AG04449 (cell line): ENCODE measurements at regions not wholly inside any gene's neighbourhood (a gene's known extent, or its start where the extent isn't known, plus 50 kb on each side); places are given as distances from the start of the nearest gene placed in this dataset.

ENCODE experiments used
- CTCF ChIA-PET: fragments of 350-600 bp; formaldehyde crosslinking; extraction: SDS; loops from one replicate; lab custom pipeline; 2021; ENCODE audit warnings: antibody characterized with exemption; lab: Yijun Ruan, JAX
- POLR2A ChIA-PET: fragments of 400-600, 350-600 bp; formaldehyde crosslinking; extraction: SDS; loops from one replicate; lab custom pipeline; 2020; ENCODE audit warnings: antibody characterized with exemption, inconsistent platforms; lab: Yijun Ruan, JAX
- DNase-seq: peaks from one replicate; pipeline ENCODE4 v3.0.0-alpha.2; 2010; ENCODE audit warnings: low read depth, low spot score
- H3K4me3 ChIP-seq: 2 replicates; pipeline ENCODE4 v1.5.1; 2011; ENCODE audit warnings: low read depth, mild to moderate bottlenecking, control low read depth, low read length
- TF ChIP-seq, protein P1 (sequence below): IDR thresholded peaks from one replicate; pipeline ENCODE4 v1.5.1; 2011; ENCODE audit warnings: mild to moderate bottlenecking, moderate library complexity, low read length, control low read depth, inconsistent platforms; ENCODE audit not compliant: insufficient read depth; ENCODE audit errors: missing control alignments

DNA sequence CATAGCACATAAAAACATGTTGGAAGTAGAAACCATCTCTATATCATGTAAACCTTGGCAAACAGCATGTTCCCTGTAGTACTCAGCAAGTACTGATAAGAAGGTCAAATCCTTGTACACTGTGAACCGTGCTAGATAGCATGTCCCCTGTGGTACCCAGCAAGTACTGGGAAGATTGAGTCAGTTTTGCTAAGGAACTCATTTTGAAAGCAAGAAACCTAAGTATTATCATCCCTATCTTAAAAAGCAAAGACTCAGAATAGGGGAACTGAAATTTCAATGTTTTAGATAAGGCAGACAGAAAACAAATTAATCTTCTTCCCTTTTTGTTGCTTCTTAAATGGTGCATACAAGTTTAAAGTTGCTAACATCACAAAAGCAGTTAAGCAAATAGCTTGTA lies 180.2 kb downstream of the RBM46 start:
- no peak overlapping the region for H3K4me3 ChIP-seq
- TF ChIP-seq, protein P1, sequence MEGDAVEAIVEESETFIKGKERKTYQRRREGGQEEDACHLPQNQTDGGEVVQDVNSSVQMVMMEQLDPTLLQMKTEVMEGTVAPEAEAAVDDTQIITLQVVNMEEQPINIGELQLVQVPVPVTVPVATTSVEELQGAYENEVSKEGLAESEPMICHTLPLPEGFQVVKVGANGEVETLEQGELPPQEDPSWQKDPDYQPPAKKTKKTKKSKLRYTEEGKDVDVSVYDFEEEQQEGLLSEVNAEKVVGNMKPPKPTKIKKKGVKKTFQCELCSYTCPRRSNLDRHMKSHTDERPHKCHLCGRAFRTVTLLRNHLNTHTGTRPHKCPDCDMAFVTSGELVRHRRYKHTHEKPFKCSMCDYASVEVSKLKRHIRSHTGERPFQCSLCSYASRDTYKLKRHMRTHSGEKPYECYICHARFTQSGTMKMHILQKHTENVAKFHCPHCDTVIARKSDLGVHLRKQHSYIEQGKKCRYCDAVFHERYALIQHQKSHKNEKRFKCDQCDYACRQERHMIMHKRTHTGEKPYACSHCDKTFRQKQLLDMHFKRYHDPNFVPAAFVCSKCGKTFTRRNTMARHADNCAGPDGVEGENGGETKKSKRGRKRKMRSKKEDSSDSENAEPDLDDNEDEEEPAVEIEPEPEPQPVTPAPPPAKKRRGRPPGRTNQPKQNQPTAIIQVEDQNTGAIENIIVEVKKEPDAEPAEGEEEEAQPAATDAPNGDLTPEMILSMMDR = no peak
- ChIA-PET POLR2A (no interaction called here), CTCF (no interaction called here)
- DNase-seq = no peak

DNA sequence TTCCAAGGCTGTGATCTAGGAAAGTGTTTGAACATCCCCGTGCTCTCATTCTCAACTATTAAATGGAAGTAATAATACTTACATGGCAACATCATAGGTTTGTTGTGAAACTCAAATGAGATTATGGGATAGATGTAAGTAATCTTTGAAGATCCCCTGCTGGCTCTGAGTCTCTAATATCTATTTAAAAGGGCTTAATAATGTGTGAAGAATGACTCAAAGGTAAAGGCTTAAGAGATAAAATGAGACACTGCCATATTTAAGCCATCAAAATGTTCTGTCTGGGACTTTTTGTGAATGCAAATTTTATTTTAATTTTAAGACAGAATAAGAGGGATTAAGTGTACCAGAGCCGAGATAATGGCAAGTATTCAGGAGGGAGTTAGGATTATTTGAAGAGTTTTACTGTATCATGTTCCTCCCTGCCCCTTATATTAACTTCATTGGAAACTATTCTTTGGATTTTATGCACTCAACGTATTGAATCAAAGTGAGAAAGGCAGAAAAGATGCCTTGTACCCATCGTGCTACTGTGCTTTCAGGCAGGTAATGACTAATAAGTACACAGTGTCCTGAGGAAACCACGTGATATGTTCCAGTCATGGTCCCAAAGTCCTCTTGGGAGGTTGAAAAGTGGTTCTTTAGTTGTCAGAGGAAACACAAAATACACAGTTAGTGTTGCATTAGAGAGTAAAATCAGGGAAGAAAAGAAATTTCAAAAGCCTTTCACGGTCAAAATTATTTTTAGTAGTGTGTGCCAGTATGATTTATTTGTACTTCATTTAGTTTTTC lies 192.4 kb downstream of the RBM46 start:
- TF ChIP-seq, protein P1 = no peak
- ChIA-PET POLR2A (no interaction called here), CTCF (no interaction called here)
- no peak for DNase-seq
- no peak overlapping the region for H3K4me3 ChIP-seq

DNA sequence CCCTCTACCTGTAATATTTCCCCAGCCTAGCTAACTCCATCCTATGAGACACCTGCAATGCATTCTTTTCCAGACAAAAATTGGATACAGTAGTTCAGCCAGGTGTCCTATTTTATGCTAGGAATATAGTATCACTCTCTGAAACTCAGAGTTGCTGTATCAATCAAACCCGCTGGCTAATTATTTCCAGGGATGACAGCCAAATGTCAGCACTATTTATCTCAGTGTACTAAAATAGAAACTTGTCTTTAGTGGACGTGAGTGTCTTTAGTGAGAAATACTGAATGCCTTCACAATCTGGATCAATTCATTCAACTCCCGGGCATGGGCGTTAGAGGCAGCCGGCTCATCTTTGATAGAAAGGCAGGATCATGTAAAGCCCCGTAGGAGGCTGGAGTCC lies 196.2 kb downstream of the RBM46 start:
- POLR2A ChIA-PET = no interaction called here
- no peak overlapping the region for H3K4me3 ChIP-seq
- TF ChIP-seq, protein P1 = no peak
- DNase-seq = no peak
- CTCF ChIA-PET = no interaction called here

DNA sequence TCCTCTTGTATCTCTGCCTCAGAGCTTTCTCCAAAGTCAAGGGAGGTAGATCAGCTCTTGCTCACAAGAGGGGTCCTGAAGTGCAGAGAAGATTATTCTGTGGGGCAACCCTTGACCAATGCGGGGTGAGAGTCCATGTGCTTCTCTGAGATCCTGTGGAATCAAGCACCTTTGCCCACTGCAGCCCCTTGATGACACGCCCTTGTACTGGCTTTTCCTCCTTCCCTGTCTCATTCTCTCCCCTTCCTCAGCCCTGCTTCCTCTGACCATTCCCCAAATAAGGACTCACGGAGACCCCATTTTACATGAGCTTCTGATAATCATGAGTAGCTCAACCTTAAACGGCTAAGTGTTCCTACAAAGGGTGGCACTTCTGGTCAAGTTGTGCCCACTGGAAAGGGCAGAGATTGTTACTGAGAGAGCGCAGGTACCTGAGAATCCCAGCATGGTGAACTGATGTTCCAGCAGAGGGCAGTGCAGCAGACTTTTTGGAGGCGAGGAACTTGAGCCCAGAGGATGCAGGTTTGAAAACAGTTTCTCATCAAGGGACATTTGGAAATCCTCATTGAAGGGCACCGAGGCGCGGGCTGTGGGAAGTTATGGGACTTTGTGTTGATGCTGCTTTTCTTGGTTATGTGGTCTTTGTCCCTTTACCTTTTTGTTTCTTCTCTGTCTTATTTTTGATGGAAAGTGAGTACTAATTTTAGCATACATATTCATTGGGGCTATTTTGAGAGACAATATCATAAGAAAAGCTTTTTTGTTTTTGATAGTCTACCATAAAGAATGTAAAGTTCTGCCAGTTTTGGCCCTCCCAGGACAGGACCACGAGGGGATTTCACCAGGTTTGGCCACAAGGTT lies 201.3 kb downstream of the RBM46 start:
- CTCF ChIA-PET = interaction anchor here (0.6 to 1.8 kb wide), 4 partner anchors 26 to 390 kb away, joined by 3 to 4 read pairs (median 4); no protein-coding TSS in a partner anchor

DNA sequence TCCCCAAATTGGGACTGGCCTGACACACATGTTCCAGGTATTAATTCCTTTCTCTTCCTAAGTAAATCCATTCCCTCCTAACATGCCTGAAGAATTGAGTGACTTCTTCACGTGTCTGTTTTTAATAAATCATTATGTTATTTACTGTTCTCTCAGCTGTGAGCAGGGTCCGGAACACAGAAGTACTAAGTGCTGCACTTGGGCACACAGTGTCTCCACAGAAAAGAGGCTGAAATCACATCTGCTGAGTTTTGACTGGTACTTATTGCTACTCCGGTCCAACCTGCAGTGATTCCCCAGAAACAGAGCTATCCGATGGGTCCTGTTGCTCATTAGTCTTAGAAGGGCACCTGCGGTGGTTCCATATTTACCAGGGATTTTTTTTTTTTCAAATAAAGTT lies 202.6 kb downstream of the RBM46 start:
- ChIA-PET CTCF (no interaction called here), POLR2A (no interaction called here)
- no peak overlapping the region for H3K4me3 ChIP-seq
- TF ChIP-seq, protein P1 = no peak
- no peak for DNase-seq

More for the DNA sequence above, 201.3 kb downstream of the RBM46 start:
- no peak for DNase-seq
- POLR2A ChIA-PET = no interaction called here
- TF ChIP-seq, protein P1 = peak; percentile 27
- H3K4me3 ChIP-seq = no peak overlapping the region

DNA sequence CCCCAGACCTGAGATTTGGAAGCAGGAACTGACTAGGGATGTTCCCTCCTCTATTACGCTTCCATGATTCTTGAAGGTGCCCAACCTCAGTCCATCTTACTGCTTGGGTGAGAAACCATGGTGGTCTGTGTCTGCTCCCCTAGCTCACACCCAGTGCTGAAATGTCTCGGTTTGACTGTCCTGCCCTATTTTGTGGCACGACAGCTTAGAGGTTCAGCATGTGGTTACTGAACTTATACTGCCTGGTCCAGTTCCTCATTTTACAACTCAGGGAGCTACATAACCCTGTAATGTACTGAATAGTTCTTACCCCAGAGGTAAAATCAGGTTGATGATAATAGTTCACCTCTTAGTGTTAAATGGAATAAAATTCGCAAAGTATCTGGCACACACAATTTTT lies 203.1 kb downstream of the RBM46 start:
- ChIA-PET CTCF (no interaction called here), POLR2A (no interaction called here)
- DNase-seq = no peak
- TF ChIP-seq, protein P1 = no peak
- H3K4me3 ChIP-seq = no peak overlapping the region
